H1 (cell line): ENCODE measurements at regions not wholly inside any gene's neighbourhood (a gene's known extent, or its start where the extent isn't known, plus 50 kb on each side); places are given as distances from the start of the nearest gene placed in this dataset.

Experiments used
- CTCF ChIA-PET: fragments of 300-600 bp; sonication (Branson Sonifier 250); formaldehyde crosslinking; loops from one replicate; lab custom pipeline; 2021; ENCODE audit not compliant: partially characterized antibody; lab: Charles Lee
- POLR2A ChIA-PET: fragments of 300-600 bp; sonication (Branson Sonifier 250); formaldehyde crosslinking; loops from one replicate; lab custom pipeline; 2021; ENCODE audit warnings: inconsistent platforms; ENCODE audit not compliant: partially characterized antibody; lab: Charles Lee
- DNase-seq, 2 experiments: peaks; one replicate each; pipeline versions ENCODE4 v3.0.0 to v3.0.0-alpha.2; 2010 to 2022; ENCODE audit warnings: low spot score in 2 of 2, low read depth in 1 of 2, mixed read lengths in 1 of 2
- FAIRE-seq: peaks from 2 replicates; lab custom pipeline; 2011; peaks lifted over from hg19 to GRCh38; lab: Jason Lieb, UNC
- H2AFZ ChIP-seq: 2 replicates; pipeline ENCODE4 v1.8.1; 2012; ENCODE audit warnings: low read length, inconsistent platforms
- H2AK5ac ChIP-seq: 2 replicates; pipeline ENCODE4 v1.6.1; 2013; ENCODE audit warnings: low read depth, low read length
- H2BK120ac ChIP-seq: replicated peaks from 2 replicates; pipeline ENCODE3; 2013; ENCODE audit warnings: low read depth, low read length, inconsistent platforms
- H2BK12ac ChIP-seq: 2 replicates; pipeline ENCODE4 v1.6.1; 2013; ENCODE audit warnings: low read depth, low read length
- H2BK15ac ChIP-seq: 2 replicates; pipeline ENCODE4 v1.6.1; 2013; ENCODE audit warnings: low read length
- H2BK20ac ChIP-seq: 2 replicates; pipeline ENCODE4 v1.6.1; 2013; ENCODE audit warnings: low read length
- H2BK5ac ChIP-seq: 2 replicates; pipeline ENCODE4 v1.6.1; 2013; ENCODE audit warnings: low read depth, low read length
- H3K14ac ChIP-seq: 2 replicates; pipeline ENCODE4 v1.6.1; 2013; ENCODE audit warnings: inconsistent platforms; ENCODE audit not compliant: insufficient read length
- H3K18ac ChIP-seq: 2 replicates; pipeline ENCODE4 v1.6.1; 2013; ENCODE audit warnings: low read length; ENCODE audit errors: extremely low read depth
- H3K23ac ChIP-seq: 2 replicates; pipeline ENCODE4 v1.6.1; 2013; ENCODE audit warnings: inconsistent platforms; ENCODE audit not compliant: insufficient read length
- H3K23me2 ChIP-seq: 2 replicates; pipeline ENCODE4 v1.6.1; 2013; ENCODE audit warnings: low read depth, low read length
- H3K27ac ChIP-seq: 2 replicates; pipeline ENCODE4 v1.6.1; 2011; ENCODE audit warnings: low read depth, low read length, inconsistent platforms
- H3K27me3 ChIP-seq, 4 experiments: replicated peaks in 1 of 4; 1 replicate in 1 of 4; 2 replicates in 3 of 4; pipeline versions ENCODE4 v1.6.1 to v1.8.1; 2011 to 2013; ENCODE audit warnings: low read length in 3 of 4, mild to moderate bottlenecking in 3 of 4, inconsistent platforms in 2 of 4, mixed read lengths in 2 of 4, moderate library complexity in 1 of 4; ENCODE audit not compliant: control insufficient read depth in 3 of 4, insufficient read depth in 3 of 4; ENCODE audit errors: extremely low read depth in 1 of 4
- H3K36me3 ChIP-seq, 4 experiments: 2 replicates each; pipeline versions ENCODE4 v1.6.1 to v1.8.1; 2011 to 2013; ENCODE audit warnings: mild to moderate bottlenecking in 4 of 4, low read length in 3 of 4, moderate library complexity in 2 of 4, control low read depth in 1 of 4, inconsistent platforms in 1 of 4; ENCODE audit not compliant: insufficient read depth in 4 of 4, control insufficient read depth in 2 of 4
- H3K4ac ChIP-seq: replicated peaks from 2 replicates; pipeline ENCODE3; 2013; ENCODE audit warnings: low read length, low read depth, mixed read lengths, inconsistent platforms; ENCODE audit not compliant: insufficient read length
- H3K4me1 ChIP-seq, 4 experiments: replicated peaks in 1 of 4; 1 replicate in 1 of 4; 2 replicates in 3 of 4; pipeline versions ENCODE4 v1.6.1 to v1.8.1; 2011 to 2013; ENCODE audit warnings: low read length in 3 of 4, inconsistent platforms in 2 of 4, mixed read lengths in 1 of 4; ENCODE audit not compliant: insufficient read depth in 4 of 4, control insufficient read depth in 3 of 4
- H3K4me2 ChIP-seq, 2 experiments: 2 replicates each; pipeline versions ENCODE4 v1.6.1 to v1.8.1; 2011 to 2013; ENCODE audit warnings: low read depth in 2 of 2, low read length in 2 of 2, control low read depth in 1 of 2, inconsistent platforms in 1 of 2, mild to moderate bottlenecking in 1 of 2; ENCODE audit not compliant: insufficient read depth in 1 of 2
- H3K4me3 ChIP-seq, 4 experiments: fragments of 200-600, 300-600 bp in 1 of 4; sonication (generic), shearing (Covaris generic), sonication (Bioruptor Twin) in 1 of 4; 2 replicates each; pipeline versions ENCODE4 v1.5.1 to v1.8.1; 2011 to 2016; ENCODE audit warnings: low read length in 4 of 4, low read depth in 3 of 4, control low read depth in 2 of 4, inconsistent platforms in 2 of 4, mild to moderate bottlenecking in 2 of 4, mixed read lengths in 1 of 4, moderate library complexity in 1 of 4; ENCODE audit not compliant: insufficient read depth in 2 of 4; ENCODE audit errors: extremely low read depth in 1 of 4
- H3K56ac ChIP-seq: replicated peaks from 2 replicates; pipeline ENCODE3; 2013; ENCODE audit warnings: low read depth, mild to moderate bottlenecking, mixed read lengths, low read length, inconsistent platforms; ENCODE audit not compliant: insufficient read length
- H3K79me1 ChIP-seq: 2 replicates; pipeline ENCODE4 v1.6.1; 2013; ENCODE audit warnings: low read depth, low read length, control low read depth
- H3K79me2 ChIP-seq, 2 experiments: 2 replicates each; pipeline versions ENCODE4 v1.6.1 to v1.8.1; 2012 to 2013; ENCODE audit warnings: low read length in 2 of 2, mild to moderate bottlenecking in 2 of 2, inconsistent platforms in 1 of 2; ENCODE audit not compliant: insufficient read depth in 2 of 2, control insufficient read depth in 1 of 2
- H3K9ac ChIP-seq, 4 experiments: replicated peaks in 1 of 4; 1 replicate in 1 of 4; 2 replicates in 3 of 4; pipeline versions ENCODE4 v1.6.1 to v1.8.1; 2011 to 2013; ENCODE audit warnings: low read depth in 3 of 4, low read length in 3 of 4, control low read depth in 2 of 4, mild to moderate bottlenecking in 2 of 4, moderate library complexity in 2 of 4, inconsistent platforms in 1 of 4; ENCODE audit errors: extremely low read depth in 1 of 4
- H3K9me3 ChIP-seq, 2 experiments: 2 replicates each; pipeline versions ENCODE4 v1.6.1 to v1.8.1; 2012 to 2013; ENCODE audit warnings: mild to moderate bottlenecking in 2 of 2, moderate library complexity in 2 of 2, control low read depth in 1 of 2, inconsistent platforms in 1 of 2, low read depth in 1 of 2, low read length in 1 of 2, mixed read lengths in 1 of 2; ENCODE audit not compliant: insufficient read depth in 2 of 2
- H4K20me1 ChIP-seq, 2 experiments: replicated peaks in 1 of 2; 2 replicates each; pipeline versions ENCODE3 to v1.8.1; 2011 to 2013; ENCODE audit warnings: inconsistent platforms in 2 of 2, low read length in 2 of 2, mild to moderate bottlenecking in 1 of 2; ENCODE audit not compliant: insufficient read depth in 2 of 2, control insufficient read depth in 1 of 2
- H4K5ac ChIP-seq: 2 replicates; pipeline ENCODE4 v1.6.1; 2013; ENCODE audit warnings: low read length, low read depth, mixed read lengths, inconsistent platforms; ENCODE audit not compliant: insufficient read length
- H4K8ac ChIP-seq: 2 replicates; pipeline ENCODE4 v1.8.0; 2013; ENCODE audit warnings: mild to moderate bottlenecking, moderate library complexity, low read length, inconsistent platforms; ENCODE audit not compliant: insufficient read depth; ENCODE audit errors: extremely low read depth
- H4K91ac ChIP-seq: replicated peaks from 2 replicates; pipeline ENCODE3; 2013; ENCODE audit warnings: low read length, mixed read lengths, inconsistent platforms; ENCODE audit not compliant: insufficient read length
- KDM5A ChIP-seq: fragments of 200-600 bp; IDR thresholded peaks from 2 replicates; pipeline ENCODE4 v1.7.1; 2012; ENCODE audit warnings: mild to moderate bottlenecking, low read length, inconsistent platforms, mixed read lengths
- RFX5 ChIP-seq: IDR thresholded peaks from 2 replicates; pipeline ENCODE4 v1.6.1; 2011; ENCODE audit warnings: low read depth, low read length, improper control_type of control experiment, borderline replicate concordance
- RNF2 ChIP-seq: fragments of 200-900, 300-1000 bp; sonication (generic); IDR thresholded peaks from 2 replicates; pipeline ENCODE4 v1.7.1; 2016; ENCODE audit warnings: borderline replicate concordance, low read depth, mild to moderate bottlenecking, antibody characterized with exemption, low read length; ENCODE audit not compliant: poor library complexity, severe bottlenecking; ENCODE audit errors: missing control alignments
- SP2 ChIP-seq: IDR thresholded peaks from 2 replicates; pipeline ENCODE4 v1.6.1; 2012; ENCODE audit warnings: mild to moderate bottlenecking, low read length, inconsistent platforms
- WGBS, 2 experiments: shearing (Covaris generic) in 1 of 2; methylation state at CpG; one replicate each; pipeline versions ENCODE4 v1.1.6 to v1.1.7; 2013 to 2015; ENCODE audit warnings: low lambda C conversion rate in 2 of 2, mixed read lengths in 2 of 2, inconsistent platforms in 1 of 2, low coverage in 1 of 2, missing lambda C conversion rate in 1 of 2; ENCODE audit not compliant: insufficient replicate concordance in 2 of 2, insufficient coverage in 1 of 2, insufficient read length in 1 of 2; ENCODE audit errors: extremely low coverage in 1 of 2, missing lambda C conversion rate in 1 of 2; 5-methylcytosine and 5-hydroxymethylcytosine counted together

- Histone ChIP-seq H3K14ac (no peak overlapping the region), H3K56ac (no peak overlapping the region), H2AK5ac (no peak overlapping the region), H4K5ac (no peak overlapping the region), H3K4me2 (no peak overlapping the region), H3K9me3 (no peaks in the 10 kb centered on the region)
- CTCF ChIA-PET, result no interaction called here
- no peak for TF ChIP-seq KDM5A
- TF ChIP-seq RFX5, result no peak
- no peak for TF ChIP-seq SP2
- TF ChIP-seq RNF2, result no peak
- TF ChIP-seq, all 59 proteins: peak for 0
- no peak overlapping the region for H2BK15ac ChIP-seq
- H2BK12ac ChIP-seq, result no peak overlapping the region
- no peak overlapping the region for H2BK120ac ChIP-seq
- H3K27ac ChIP-seq, result no peak overlapping the region
- H4K20me1 ChIP-seq, result no peaks in the 10 kb centered on the region
- H2AFZ ChIP-seq, result no peak overlapping the region
- no peak overlapping the region for H4K8ac ChIP-seq
- H3K79me2 ChIP-seq, result no peaks in the 10 kb centered on the region
- H3K23ac ChIP-seq, result no peak overlapping the region
- FAIRE-seq (no peak), DNase-seq (no peak)
- no peak overlapping the region for H4K91ac ChIP-seq
- H3K27me3 ChIP-seq, result no peaks in the 10 kb centered on the region
- no peaks in the 10 kb centered on the region for H3K36me3 ChIP-seq
- H3K23me2 ChIP-seq, result no peaks in the 10 kb centered on the region
- no peak overlapping the region for H2BK20ac ChIP-seq
- H3K4me1 ChIP-seq, result peaks cover 0 to 4% (median 0%) of the 10 kb centered on the region in 4 experiments; a peak in 1 of 7 replicates
- H3K4me3 ChIP-seq, result no peak overlapping the region
- no peaks in the 10 kb centered on the region for H3K79me1 ChIP-seq
- 97% methylated on average over 3 of the region's 3 CpGs; no CpG with 5 or more reads in 1 of the 2 experiments for whole genome bisulfite sequencing, 2 experiments
- POLR2A ChIA-PET, result no interaction called here
- H3K9ac ChIP-seq, result no peak overlapping the region
- H3K4ac ChIP-seq, result no peak overlapping the region
- no peak overlapping the region for H3K18ac ChIP-seq
- no peak overlapping the region for H2BK5ac ChIP-seq
Measured at GRCh38 chr5:117186751-117187150, 612.1 kb upstream of the SEMA6A start.
